Left ventricle myocardium inferior (tissue), 1 donor: ENCODE measurements at regions not wholly inside any gene's neighbourhood (a gene's known extent, or its start where the extent isn't known, plus 50 kb on each side); places are given as distances from the start of the nearest gene placed in this dataset.

Experiments used
- DNase-seq: peaks from one replicate; pipeline ENCODE4 v3.0.0-alpha.2; 2020
- H3K27ac ChIP-seq: fragments of 200-600 bp; replicated peaks from 2 replicates; pipeline ENCODE4 v1.8.0; 2021
- H3K27me3 ChIP-seq: fragments of 200-600 bp; 2 replicates; pipeline ENCODE4 v1.8.0; 2021; ENCODE audit warnings: low read depth
- H3K36me3 ChIP-seq: fragments of 200-600 bp; 2 replicates; pipeline ENCODE4 v1.8.0; 2021
- H3K4me1 ChIP-seq: fragments of 200-600 bp; 2 replicates; pipeline ENCODE4 v1.8.0; 2021
- H3K4me3 ChIP-seq: fragments of 200-600 bp; 2 replicates; pipeline ENCODE4 v1.8.0; 2021; ENCODE audit warnings: mild to moderate bottlenecking, moderate library complexity
- H3K9me3 ChIP-seq: fragments of 200-600 bp; replicated peaks from 2 replicates; pipeline ENCODE4 v1.8.0; 2021
- CTCF ChIP-seq: fragments of 200-600 bp; IDR thresholded peaks from 2 replicates; pipeline ENCODE4 v1.8.0; 2021; ENCODE audit warnings: antibody characterized with exemption, mild to moderate bottlenecking, borderline replicate concordance
- intact Hi-C: fragments of 100-400 bp; cut with micrococcal nuclease; formaldehyde crosslinking; loops from one replicate; pipeline ENCODE4 v1.11.0; 2022
- donor health status: DM: no; HTN: yes; CAD: no; lungs with severe emphysema.

GRCh38 chr2:59851836-59852475, 701.5 kb downstream of the BCL11A start:
- Histone ChIP-seq H3K27me3 (peaks cover 7% of the 10 kb centered on the region), H3K4me3 (no peak overlapping the region), H3K36me3 (no peaks in the 10 kb centered on the region), H3K27ac (no peak overlapping the region), H3K4me1 (no peaks in the 10 kb centered on the region), H3K9me3 (no peaks in the 10 kb centered on the region)
- intact Hi-C loops: no loop called here
- DNase-seq: no peak
- no peak for TF ChIP-seq CTCF

DNA sequence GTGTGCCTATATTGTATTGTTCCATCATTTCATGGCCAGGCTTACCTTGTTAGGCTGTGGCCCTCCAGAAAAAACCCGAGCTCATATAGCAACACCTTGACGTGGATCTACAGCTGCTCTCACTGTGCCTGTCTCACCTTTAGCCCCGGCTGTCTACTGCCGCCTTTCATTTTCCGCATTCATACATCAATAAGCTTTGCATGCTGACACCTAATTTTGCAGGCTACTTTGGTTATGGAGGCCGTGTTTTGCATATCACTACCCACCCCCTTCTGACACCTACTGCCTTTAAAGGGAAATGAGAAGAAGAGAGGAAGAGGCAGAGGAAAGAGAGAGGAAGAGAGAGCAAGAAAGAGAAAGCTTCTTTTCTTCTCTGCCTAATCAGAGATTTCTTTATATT, 702.9 kb downstream of the BCL11A start:
- Histone ChIP-seq H3K36me3 (no peaks in the 10 kb centered on the region), H3K4me1 (no peaks in the 10 kb centered on the region), H3K4me3 (no peak overlapping the region), H3K9me3 (no peaks in the 10 kb centered on the region), H3K27me3 (peaks cover 7% of the 10 kb centered on the region), H3K27ac (no peak overlapping the region)
- DNase-seq: no peak
- intact Hi-C loops: no loop called here
- no peak for TF ChIP-seq CTCF

DNA sequence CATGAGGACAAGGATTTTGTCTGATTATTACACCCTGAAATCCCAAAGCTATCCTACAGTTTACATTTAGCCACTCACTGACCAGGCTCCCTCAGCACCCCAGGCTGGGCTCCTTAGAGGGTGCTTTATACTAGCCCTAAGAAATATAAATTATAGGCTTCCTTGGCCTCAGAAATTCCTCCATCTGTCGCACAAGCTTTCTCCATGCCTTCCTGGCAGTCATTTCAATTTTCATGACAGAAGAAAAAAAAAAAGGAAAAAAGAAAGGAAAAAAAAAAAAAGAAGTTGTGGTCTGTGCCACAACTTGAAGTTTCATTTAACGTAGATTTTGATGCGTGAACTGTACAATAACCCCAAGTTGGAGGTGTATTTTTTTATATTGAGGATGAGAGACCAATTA, 719.5 kb downstream of the BCL11A start:
- intact Hi-C loops: no loop called here
- no peak overlapping the region for H3K27ac ChIP-seq
- H3K27me3 ChIP-seq: no peaks in the 10 kb centered on the region
- no peak for TF ChIP-seq CTCF
- H3K36me3 ChIP-seq: no peaks in the 10 kb centered on the region
- no peaks in the 10 kb centered on the region for H3K9me3 ChIP-seq
- no peaks in the 10 kb centered on the region for H3K4me1 ChIP-seq
- H3K4me3 ChIP-seq: no peak overlapping the region
- no peak for DNase-seq

GRCh38 chr2:59830601-59831000, 722.9 kb downstream of the BCL11A start:
- intact Hi-C loops: no loop called here
- H3K27ac ChIP-seq: no peak overlapping the region
- H3K27me3 ChIP-seq: no peaks in the 10 kb centered on the region
- no peaks in the 10 kb centered on the region for H3K9me3 ChIP-seq
- H3K4me1 ChIP-seq: no peaks in the 10 kb centered on the region
- no peaks in the 10 kb centered on the region for H3K36me3 ChIP-seq
- no peak for TF ChIP-seq CTCF
- DNase-seq: no peak
- H3K4me3 ChIP-seq: no peak overlapping the region

- Histone ChIP-seq H3K27ac (no peak overlapping the region), H3K27me3 (no peaks in the 10 kb centered on the region), H3K4me3 (no peak overlapping the region), H3K9me3 (no peaks in the 10 kb centered on the region), H3K4me1 (no peaks in the 10 kb centered on the region), H3K36me3 (no peaks in the 10 kb centered on the region)
- intact Hi-C loops: no loop called here
- DNase-seq: no peak
- TF ChIP-seq CTCF: no peak
Measured at GRCh38 chr2:59827677-59828076, 725.8 kb downstream of the BCL11A start.
